NAMALWA (cell line): ENCODE measurements at regions not wholly inside any gene's neighbourhood (a gene's known extent, or its start where the extent isn't known, plus 50 kb on each side); places are given as distances from the start of the nearest gene placed in this dataset.

Source experiments
- DNase-seq: peaks from one replicate; pipeline ENCODE4 v3.0.0-alpha.2; 2015; ENCODE audit warnings: low spot score

GRCh38 chr3:102114264-102114979, 265.1 kb downstream of the NFKBIZ start:
- no peak for DNase-seq

- DNase-seq = no peak
Measured at GRCh38 chr3:102122527-102122926, 273.2 kb downstream of the NFKBIZ start.

GRCh38 chr3:102123590-102124190, 274.4 kb downstream of the NFKBIZ start:
- no peak for DNase-seq

- no peak for DNase-seq
Measured at GRCh38 chr3:102124282-102124681, 275.0 kb downstream of the NFKBIZ start.

- DNase-seq = no peak
Measured at GRCh38 chr3:102124704-102125103, 275.4 kb downstream of the NFKBIZ start.

- DNase-seq = no peak
Measured at GRCh38 chr3:102125197-102125993, 276.1 kb downstream of the NFKBIZ start.

GRCh38 chr3:102125994-102126368, 276.7 kb downstream of the NFKBIZ start:
- no peak for DNase-seq

- DNase-seq = no peak
Measured at GRCh38 chr3:102129760-102130608, 280.7 kb downstream of the NFKBIZ start.

- no peak for DNase-seq
Measured at GRCh38 chr3:102132370-102132769, 283.1 kb downstream of the NFKBIZ start.

- DNase-seq = no peak
Measured at GRCh38 chr3:102133376-102133775, 284.1 kb downstream of the NFKBIZ start.

GRCh38 chr3:102135316-102135715, 286.0 kb downstream of the NFKBIZ start:
- no peak for DNase-seq

- no peak for DNase-seq
Measured at GRCh38 chr3:102136183-102136582, 286.9 kb downstream of the NFKBIZ start.

- DNase-seq = no peak
Measured at GRCh38 chr3:102140116-102140515, 290.8 kb downstream of the NFKBIZ start.

- no peak for DNase-seq
Measured at GRCh38 chr3:102141096-102141927, 292.0 kb downstream of the NFKBIZ start.

GRCh38 chr3:102141928-102142239, 292.6 kb downstream of the NFKBIZ start:
- no peak for DNase-seq

- DNase-seq = no peak
Measured at GRCh38 chr3:102142379-102143060, 292.3 kb upstream of the ZPLD1 start.

GRCh38 chr3:102143536-102143935, 291.3 kb upstream of the ZPLD1 start:
- DNase-seq = no peak

GRCh38 chr3:102144063-102144462, 290.8 kb upstream of the ZPLD1 start:
- no peak for DNase-seq

GRCh38 chr3:102148598-102149337, 286.0 kb upstream of the ZPLD1 start:
- DNase-seq = no peak

- DNase-seq = no peak
Measured at GRCh38 chr3:102151935-102152334, 282.9 kb upstream of the ZPLD1 start.
